ENCODE measurements at regions not wholly inside any gene's neighbourhood (a gene's known extent, or its start where the extent isn't known, plus 50 kb on each side); places are given as distances from the start of the nearest gene placed in this dataset.

DNA sequence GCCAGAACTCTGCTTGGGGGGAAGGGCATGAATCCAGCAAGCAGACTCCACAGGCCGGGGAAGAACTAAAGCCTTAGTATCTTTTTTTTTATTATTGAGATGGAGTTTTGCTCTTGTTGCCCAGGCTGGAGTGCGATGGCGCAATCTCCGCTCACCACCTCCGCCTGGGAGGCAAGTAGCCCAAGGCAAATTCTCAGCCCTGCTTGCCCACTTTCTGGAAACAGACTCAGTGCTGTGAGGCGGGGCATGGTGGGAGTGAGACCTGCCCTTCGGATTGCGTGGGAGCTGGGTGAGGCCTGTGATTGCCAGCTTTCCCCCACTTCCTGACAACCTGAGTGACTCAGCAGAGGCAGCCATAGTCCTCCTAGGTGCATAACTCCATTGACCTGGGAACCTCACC, 348.8 kb downstream of the GASK1B start:
- POLR2A ChIA-PET, result no interaction called here
- intact Hi-C loops (cut with micrococcal nuclease; ENCODE audit: unreplicated experiment), result no loop called here
- H3K4me3 ChIP-seq (ENCODE audit: low read depth, low read length), result no peak overlapping the region
- no TSS peak for BruUV-seq (replicated peaks)
- CTCF ChIA-PET, result no interaction called here
- H3K4me1 ChIP-seq, result no peaks in the 10 kb centered on the region
- TF ChIP-seq CTCF (IDR thresholded peaks at IDR 0.05; ENCODE audit: insufficient read depth in 1 of 2, low read depth in 1 of 2, low read length in 1 of 2, severe bottlenecking in 1 of 2, unreplicated experiment in 1 of 2), result no peak
- Mint-ChIP-seq H3K27me3 (ENCODE audit: insufficient read depth, unreplicated experiment) (no peaks in the 10 kb centered on the region), H3K9me3 (ENCODE audit: unreplicated experiment) (peaks cover 12% of the 10 kb centered on the region), H3K4me3 (ENCODE audit: unreplicated experiment) (no peak overlapping the region), H3K4me1 (ENCODE audit: low read depth, unreplicated experiment) (no peaks in the 10 kb centered on the region), H3K27ac (ENCODE audit: unreplicated experiment) (no peak overlapping the region), H3K36me3 (ENCODE audit: insufficient read depth, unreplicated experiment) (no peaks in the 10 kb centered on the region)
- H3K9me3 ChIP-seq, result no peaks in the 10 kb centered on the region
- H3K36me3 ChIP-seq (ENCODE audit: control insufficient read depth, insufficient read depth, low read length), result no peaks in the 10 kb centered on the region
- H3K27me3 ChIP-seq (replicated peaks; ENCODE audit: control insufficient read depth, insufficient read depth, low read length), result no peaks in the 10 kb centered on the region
- DNase-seq, result no peak

DNA sequence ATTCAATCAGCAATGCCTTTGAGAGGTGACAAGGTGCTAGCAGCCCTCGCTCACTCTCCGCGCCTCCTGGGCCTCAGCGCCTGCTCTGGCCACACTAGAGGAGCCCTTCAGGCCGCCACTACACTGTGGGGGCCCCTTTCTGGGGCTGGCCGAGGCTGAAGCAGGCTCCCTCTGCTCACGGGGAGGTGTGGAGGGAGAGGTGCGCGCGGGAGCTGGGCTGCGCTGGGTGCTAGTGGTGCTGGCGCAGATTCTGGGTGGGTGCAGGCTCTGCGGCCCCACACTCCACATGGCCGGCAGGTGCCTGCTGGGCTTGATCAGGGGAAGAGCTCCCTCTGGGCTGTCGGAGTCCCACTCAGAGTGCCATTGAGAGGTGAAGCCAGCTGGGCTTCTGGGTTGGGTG, 351.0 kb downstream of the GASK1B start:
- H3K9me3 Mint-ChIP-seq (ENCODE audit: unreplicated experiment), result no peaks in the 10 kb centered on the region
- no peak overlapping the region for H3K4me3 ChIP-seq (ENCODE audit: low read depth, low read length)
- TF ChIP-seq CTCF (IDR thresholded peaks at IDR 0.05; ENCODE audit: insufficient read depth in 1 of 2, low read depth in 1 of 2, low read length in 1 of 2, severe bottlenecking in 1 of 2, unreplicated experiment in 1 of 2), result no peak
- no peaks in the 10 kb centered on the region for H3K36me3 ChIP-seq (ENCODE audit: control insufficient read depth, insufficient read depth, low read length)
- intact Hi-C loops (cut with micrococcal nuclease; ENCODE audit: unreplicated experiment), result no loop called here
- ChIA-PET CTCF (no interaction called here), POLR2A (no interaction called here)
- no peaks in the 10 kb centered on the region for H3K4me1 ChIP-seq
- no peak for DNase-seq
- no peaks in the 10 kb centered on the region for H3K9me3 ChIP-seq
- no peaks in the 10 kb centered on the region for H3K27me3 ChIP-seq (replicated peaks; ENCODE audit: control insufficient read depth, insufficient read depth, low read length)
- H3K4me1 Mint-ChIP-seq (ENCODE audit: low read depth, unreplicated experiment), result no peaks in the 10 kb centered on the region
- H3K27me3 Mint-ChIP-seq (ENCODE audit: insufficient read depth, unreplicated experiment), result no peaks in the 10 kb centered on the region
- H3K36me3 Mint-ChIP-seq (ENCODE audit: insufficient read depth, unreplicated experiment), result no peaks in the 10 kb centered on the region
- no peak overlapping the region for H3K4me3 Mint-ChIP-seq (ENCODE audit: unreplicated experiment)
- no TSS peak for BruUV-seq (replicated peaks)
- no peak overlapping the region for H3K27ac Mint-ChIP-seq (ENCODE audit: unreplicated experiment)

- no peak overlapping the region for H3K4me3 ChIP-seq (ENCODE audit: low read depth, low read length)
- intact Hi-C loops (cut with micrococcal nuclease; ENCODE audit: unreplicated experiment), result no loop called here
- Mint-ChIP-seq H3K27ac (ENCODE audit: unreplicated experiment) (no peak overlapping the region), H3K4me3 (ENCODE audit: unreplicated experiment) (no peak overlapping the region), H3K27me3 (ENCODE audit: insufficient read depth, unreplicated experiment) (no peaks in the 10 kb centered on the region), H3K4me1 (ENCODE audit: low read depth, unreplicated experiment) (no peaks in the 10 kb centered on the region), H3K36me3 (ENCODE audit: insufficient read depth, unreplicated experiment) (no peaks in the 10 kb centered on the region), H3K9me3 (ENCODE audit: unreplicated experiment) (no peaks in the 10 kb centered on the region)
- H3K9me3 ChIP-seq, result no peaks in the 10 kb centered on the region
- no peaks in the 10 kb centered on the region for H3K4me1 ChIP-seq
- ChIA-PET CTCF (no interaction called here), POLR2A (no interaction called here)
- no TSS peak for BruUV-seq (replicated peaks)
- no peak for DNase-seq
- TF ChIP-seq CTCF (IDR thresholded peaks at IDR 0.05; ENCODE audit: insufficient read depth in 1 of 2, low read depth in 1 of 2, low read length in 1 of 2, severe bottlenecking in 1 of 2, unreplicated experiment in 1 of 2), result no peak
- H3K27me3 ChIP-seq (replicated peaks; ENCODE audit: control insufficient read depth, insufficient read depth, low read length), result no peaks in the 10 kb centered on the region
- no peaks in the 10 kb centered on the region for H3K36me3 ChIP-seq (ENCODE audit: control insufficient read depth, insufficient read depth, low read length)
Observed at GRCh38 chr4:157819693-157820464, 352.9 kb downstream of the GASK1B start.
